Stomach (tissue), 4 donors: ENCODE measurements at regions not wholly inside any gene's neighbourhood (a gene's known extent, or its start where the extent isn't known, plus 50 kb on each side); places are given as distances from the start of the nearest gene placed in this dataset.

Source experiments
- EP300 ChIP-seq: sonication (generic); formaldehyde crosslinking; IDR thresholded peaks from one replicate; pipeline ENCODE4 v1.6.1; 2017; ENCODE audit warnings: antibody characterized with exemption
- POLR2A ChIP-seq, 4 donors: fragments of 450-650 bp; IDR thresholded peaks; one replicate each; pipeline ENCODE4 v1.6.1; 2016; ENCODE audit warnings: antibody characterized with exemption in 4 of 4, control low read depth in 2 of 4, mild to moderate bottlenecking in 1 of 4, moderate library complexity in 1 of 4
- POLR2AphosphoS5 ChIP-seq, 3 donors: sonication (generic); formaldehyde crosslinking; IDR thresholded peaks; one replicate each; pipeline ENCODE4 v1.6.1; 2016; ENCODE audit warnings: antibody characterized with exemption in 3 of 3
- TF ChIP-seq, protein P1 (sequence below), 7 experiments: fragments of 450-650 bp in 4 of 7; fragments of 200-600 bp in 3 of 7; sonication (generic) in 3 of 7; IDR thresholded peaks; one replicate each; pipeline ENCODE4 v1.5.1; 2016 to 2019; ENCODE audit warnings: antibody characterized with exemption in 7 of 7, control low read depth in 2 of 7, mild to moderate bottlenecking in 1 of 7

DNA sequence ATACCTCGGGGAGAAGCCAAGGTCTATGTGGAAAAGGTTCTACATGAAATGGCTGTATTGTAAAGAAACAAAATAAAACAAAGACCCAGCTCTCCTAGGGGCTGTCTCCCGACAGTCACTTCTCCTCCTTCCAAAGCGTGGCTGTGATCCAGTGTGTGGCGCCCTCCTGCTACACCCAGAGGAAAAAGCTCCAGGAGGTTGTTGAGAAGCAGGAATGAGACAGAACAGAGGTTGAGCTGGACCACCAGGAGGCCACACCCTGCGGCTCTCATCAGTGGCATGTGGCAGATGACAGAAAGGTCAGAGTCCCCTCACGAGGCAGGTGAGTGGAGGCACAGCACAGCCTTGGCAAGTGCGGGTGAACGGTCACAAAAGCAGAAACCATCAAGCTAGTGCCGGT is 236.0 kb downstream of the TBXT start:
- TF ChIP-seq, protein P1, sequence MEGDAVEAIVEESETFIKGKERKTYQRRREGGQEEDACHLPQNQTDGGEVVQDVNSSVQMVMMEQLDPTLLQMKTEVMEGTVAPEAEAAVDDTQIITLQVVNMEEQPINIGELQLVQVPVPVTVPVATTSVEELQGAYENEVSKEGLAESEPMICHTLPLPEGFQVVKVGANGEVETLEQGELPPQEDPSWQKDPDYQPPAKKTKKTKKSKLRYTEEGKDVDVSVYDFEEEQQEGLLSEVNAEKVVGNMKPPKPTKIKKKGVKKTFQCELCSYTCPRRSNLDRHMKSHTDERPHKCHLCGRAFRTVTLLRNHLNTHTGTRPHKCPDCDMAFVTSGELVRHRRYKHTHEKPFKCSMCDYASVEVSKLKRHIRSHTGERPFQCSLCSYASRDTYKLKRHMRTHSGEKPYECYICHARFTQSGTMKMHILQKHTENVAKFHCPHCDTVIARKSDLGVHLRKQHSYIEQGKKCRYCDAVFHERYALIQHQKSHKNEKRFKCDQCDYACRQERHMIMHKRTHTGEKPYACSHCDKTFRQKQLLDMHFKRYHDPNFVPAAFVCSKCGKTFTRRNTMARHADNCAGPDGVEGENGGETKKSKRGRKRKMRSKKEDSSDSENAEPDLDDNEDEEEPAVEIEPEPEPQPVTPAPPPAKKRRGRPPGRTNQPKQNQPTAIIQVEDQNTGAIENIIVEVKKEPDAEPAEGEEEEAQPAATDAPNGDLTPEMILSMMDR (IDR thresholded peaks at IDR 0.05) = no peak
- TF ChIP-seq EP300 = no peak
- no peak for TF ChIP-seq POLR2A (IDR thresholded peaks at IDR 0.05)
- TF ChIP-seq POLR2AphosphoS5 (IDR thresholded peaks at IDR 0.05) = no peak
